DMS153 (cell line): ENCODE measurements at regions not wholly inside any gene's neighbourhood (a gene's known extent, or its start where the extent isn't known, plus 50 kb on each side); places are given as distances from the start of the nearest gene placed in this dataset.
A peak's percentile ranks its signal among the peaks of the same experiment; 100 is the strongest.
"Not testable (repeated sequence)": the region's sequence is repeated elsewhere in the genome, so short reads cannot be mapped to it uniquely, and the experiment has no call there.

Experiments
- DNase-seq: peaks from one replicate; lab custom pipeline; 2025; lab: John Stamatoyannopoulos, UW

DNA sequence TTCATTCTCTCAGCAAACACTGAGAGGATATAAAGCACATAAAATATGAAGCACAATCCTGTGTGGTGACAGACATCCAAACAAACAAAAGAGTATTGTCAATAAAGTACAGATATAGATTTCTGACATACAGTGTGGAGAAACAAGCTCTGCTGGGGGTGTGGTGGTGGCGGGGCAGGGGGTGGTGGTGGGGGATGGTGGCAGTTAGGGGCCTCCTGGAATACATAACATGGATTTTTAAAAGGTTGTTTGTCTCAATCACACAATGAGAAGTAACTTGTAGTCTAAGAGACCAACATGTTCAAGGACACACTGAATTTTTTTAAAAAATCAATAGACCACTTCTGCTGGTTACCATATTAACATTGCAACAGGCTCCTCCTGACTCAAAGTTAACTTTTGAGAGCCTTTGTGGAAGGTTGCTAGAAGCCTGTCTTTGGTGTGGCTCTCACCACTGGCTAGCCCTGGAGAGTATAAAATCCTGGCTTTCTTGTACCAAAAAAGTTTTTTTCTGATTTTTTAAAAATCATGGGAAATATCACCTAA is 1197.4 kb downstream of the SUCLG1 start:
- no peak for DNase-seq

DNA sequence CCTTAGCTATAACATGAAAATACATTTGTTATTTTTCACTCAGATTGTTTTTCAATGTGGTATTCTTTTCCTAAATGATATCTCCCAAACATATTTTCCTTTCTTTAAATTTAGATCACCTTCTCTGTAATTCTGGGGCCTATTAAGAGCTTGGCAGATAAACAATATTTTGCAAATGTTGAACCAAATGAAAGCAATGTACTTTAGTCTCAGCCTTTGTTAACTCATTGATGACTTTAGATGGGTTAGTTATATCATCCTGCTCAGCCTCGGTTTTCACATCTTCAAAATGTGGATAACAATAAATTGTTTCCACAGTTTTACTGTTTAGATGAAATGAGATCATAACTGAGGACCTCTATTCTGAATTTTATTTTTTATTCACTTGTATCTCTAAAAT is 1205.2 kb downstream of the SUCLG1 start:
- DNase-seq = no peak

DNA sequence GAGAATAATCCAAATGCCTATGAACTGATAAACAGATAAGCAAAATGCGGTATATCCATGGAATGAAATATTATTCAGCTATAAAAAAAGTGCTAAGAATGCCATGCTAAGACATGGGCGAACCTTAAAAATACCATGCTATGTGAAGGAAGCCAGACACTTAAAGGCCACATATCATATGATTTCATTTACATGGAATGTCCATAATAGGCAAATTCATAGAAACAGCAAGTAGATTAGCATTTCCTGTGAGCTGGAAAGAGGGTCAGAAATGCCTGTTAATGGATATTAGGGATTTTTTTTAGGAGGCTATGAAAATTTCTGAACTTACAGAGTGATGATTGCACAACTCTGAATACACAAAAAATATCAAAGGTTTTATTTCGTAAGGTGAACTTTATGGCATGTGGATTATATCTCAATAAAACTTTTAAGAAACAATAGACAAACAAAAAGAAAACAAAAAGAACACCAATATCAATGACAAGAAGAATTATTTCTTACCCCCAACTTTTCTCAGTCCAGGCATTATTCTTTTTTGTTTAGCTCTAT is 1207.7 kb downstream of the SUCLG1 start:
- DNase-seq = no peak

DNA sequence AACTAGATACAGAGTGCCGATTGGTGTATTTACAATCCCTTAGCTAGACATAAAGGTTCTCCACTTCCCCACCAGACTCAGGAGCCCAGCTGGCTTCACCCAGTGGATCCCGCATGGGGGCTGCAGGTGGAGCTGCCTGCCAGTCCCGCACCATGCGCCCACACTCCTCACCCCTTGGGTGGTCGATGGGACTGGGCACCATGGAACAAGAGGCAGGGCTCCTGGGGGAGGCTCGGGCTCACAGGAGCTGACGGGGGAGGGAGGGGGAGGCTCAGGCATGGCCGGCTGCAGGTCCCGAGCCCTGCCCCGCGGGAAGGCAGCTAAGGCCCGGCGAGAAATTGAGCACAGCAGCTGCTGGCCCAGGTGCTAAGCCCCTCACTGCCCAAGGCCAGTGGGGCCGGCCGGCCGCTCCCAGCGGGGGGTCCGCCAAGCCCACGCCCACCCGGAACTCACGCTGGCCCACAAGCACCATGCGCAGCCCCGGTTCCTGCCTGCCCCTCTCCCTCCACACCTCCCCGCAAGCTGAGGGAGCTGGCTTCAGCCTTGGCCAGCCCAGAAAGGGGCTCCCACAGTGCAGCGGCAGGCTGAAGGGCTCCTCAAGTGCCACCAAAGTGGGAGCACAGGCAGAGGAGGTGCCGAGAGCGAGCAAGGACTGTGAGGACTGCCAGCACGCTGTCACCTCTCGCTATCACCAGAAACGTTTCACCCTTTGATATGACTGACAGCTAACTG is 1213.1 kb downstream of the SUCLG1 start:
- not testable (repeated sequence) for DNase-seq

DNA sequence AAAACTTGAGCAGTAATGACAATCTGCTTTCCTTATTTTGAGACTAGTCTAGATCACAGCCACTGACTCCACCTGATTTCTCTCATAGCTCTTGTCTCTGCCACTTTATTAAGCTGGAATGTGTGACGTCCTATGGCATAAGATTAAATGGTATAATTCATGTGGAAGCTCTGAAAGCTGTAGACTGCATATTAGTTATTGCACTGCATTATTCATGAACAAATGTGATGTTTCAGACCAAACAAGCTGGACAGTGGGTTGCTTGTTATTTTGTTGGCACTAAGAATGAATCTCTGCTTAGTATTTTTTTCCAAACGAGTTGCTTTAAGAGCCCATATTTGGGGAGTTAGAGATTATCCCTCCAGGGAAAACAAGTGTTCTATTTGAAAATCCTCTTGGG is 1218.5 kb downstream of the SUCLG1 start:
- no peak for DNase-seq

DNA sequence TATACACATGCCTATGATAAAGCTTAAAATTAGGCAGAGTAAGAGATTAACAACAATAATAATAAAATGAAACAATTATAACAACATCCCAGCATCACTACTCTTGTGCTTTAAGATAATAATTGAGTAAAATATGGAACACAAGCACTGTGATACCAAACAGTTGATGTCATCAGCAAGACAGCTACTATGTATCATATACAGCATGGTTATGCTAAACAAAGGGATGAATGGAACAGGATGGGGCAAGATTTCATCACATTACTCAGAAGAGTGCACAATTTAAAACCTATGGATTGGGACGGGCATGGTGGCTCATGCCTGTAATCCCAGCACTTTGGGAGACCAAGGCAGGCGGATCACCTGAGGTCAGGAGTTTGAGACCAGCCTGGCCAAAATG is 1221.0 kb downstream of the SUCLG1 start:
- DNase-seq = no peak

DNA sequence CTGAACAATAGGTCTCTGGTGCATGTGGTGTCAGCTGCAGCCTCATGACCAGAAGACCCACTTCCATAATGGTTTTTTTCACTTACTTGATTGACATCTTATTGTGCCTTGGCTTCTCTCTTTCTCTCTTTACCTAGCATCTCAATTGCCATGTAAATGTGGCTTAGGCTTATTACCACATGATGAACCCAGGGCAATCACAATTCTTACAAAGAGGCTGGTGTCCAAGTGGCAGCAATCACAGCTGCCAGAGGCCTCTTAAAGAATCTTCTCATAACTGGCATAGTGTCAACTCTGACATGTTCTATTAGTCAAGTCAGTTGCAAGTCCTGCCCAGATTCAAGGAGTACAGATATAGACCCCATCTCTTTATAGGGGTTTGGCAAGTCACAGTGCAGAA is 1224.8 kb downstream of the SUCLG1 start:
- DNase-seq = no peak

DNA sequence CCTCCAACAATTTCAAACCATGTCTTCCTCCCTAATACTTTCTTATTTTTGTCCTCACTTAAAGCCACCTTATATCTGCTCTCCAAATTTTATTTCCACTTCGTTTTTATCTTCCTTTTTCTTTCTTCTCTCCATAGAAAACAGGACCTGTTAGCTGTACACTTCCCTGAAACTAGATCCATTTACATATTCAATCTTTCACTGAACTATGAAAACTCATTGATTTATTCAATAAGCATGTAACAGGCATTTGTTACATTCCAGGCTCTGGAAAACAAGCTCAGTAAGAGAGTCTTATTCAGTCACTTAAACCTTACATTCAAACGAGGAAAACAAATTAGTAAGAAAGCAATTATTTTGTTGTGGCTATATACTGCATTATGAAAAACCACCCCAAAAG is 1225.3 kb downstream of the SUCLG1 start:
- no peak for DNase-seq

DNA sequence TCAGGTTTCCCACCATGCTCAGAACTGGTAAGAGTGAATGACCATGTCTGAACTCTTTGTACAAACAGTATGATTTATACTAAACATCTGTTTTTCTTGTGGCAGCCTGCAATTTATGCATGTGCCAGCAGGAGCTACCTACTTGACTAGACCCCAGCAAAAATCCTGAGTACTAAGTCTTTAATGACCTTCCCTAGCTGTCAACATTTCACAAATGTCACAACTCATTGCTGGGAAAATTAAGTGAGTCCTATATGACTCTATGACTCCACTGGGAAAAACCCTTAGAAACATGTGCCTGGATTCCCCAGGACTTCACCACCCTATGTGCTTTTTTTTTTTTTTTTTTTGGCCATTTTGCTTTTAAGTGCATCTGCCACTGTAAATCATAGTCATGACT is 1225.8 kb downstream of the SUCLG1 start:
- no peak for DNase-seq

DNA sequence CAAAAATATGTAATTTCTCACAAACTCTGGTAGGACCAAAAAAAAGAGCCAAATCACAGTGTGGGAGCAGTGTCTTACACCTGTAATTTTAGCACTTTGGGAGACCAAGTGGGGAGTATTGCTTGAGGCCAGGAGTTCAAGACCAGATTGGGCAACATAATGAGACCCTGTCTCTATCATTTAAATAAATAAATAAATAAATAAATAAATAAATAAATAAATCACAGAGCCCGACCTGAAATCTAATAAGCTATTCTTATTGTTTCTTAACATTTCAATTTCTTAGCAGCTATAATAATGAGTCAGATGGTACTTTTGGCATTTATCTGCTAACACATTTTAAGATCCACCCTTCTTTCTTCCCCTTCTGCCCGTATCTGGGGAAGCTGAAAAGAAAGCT is 1229.6 kb downstream of the SUCLG1 start:
- DNase-seq = no peak

DNA sequence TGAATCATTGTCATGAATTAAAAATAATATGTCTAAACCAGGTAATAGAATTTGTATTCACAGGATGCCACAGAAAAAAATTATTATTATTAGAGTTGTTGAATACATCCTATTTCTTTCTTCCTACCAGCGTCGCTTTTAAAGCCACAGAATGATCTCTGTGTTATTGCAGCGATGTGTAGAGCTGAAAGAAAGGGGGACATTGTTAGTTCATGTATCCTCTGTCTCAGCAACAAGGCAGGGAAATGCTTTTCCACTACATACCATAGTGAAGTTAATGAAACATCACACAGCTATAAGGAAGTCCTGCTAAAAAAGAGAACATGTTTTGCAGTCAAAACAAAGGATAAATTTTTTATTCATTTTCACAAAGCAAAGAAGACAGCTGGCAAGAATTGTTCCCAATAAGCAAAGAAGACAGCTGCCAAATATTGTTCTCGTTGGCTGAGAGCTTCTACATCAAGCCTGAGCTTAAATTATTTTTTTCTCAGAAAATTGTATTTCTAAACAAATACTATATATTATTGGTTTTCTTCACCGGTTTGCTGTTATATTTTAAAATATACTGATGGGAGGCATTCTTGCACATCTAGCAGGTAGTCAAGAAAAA is 1234.4 kb downstream of the SUCLG1 start:
- DNase-seq = no peak

DNA sequence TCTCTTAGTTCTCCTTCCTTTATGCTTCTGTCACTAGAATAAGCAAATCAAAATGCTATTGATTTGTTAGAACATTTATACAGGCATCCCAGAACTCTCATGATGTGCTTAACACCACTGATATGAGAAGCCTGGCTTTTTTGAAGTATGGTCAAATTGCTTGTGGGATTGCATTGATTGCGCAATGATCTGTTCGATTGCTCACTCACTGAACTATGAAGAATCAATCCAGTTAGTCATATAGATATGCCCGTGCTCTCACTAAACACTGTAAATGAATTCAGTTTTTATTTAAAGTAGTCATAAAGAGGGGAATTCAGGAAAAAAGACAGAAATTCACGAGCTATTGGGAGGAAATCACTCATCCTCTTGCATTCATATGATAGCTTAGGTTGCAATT is 1237.8 kb downstream of the SUCLG1 start:
- no peak for DNase-seq

DNA sequence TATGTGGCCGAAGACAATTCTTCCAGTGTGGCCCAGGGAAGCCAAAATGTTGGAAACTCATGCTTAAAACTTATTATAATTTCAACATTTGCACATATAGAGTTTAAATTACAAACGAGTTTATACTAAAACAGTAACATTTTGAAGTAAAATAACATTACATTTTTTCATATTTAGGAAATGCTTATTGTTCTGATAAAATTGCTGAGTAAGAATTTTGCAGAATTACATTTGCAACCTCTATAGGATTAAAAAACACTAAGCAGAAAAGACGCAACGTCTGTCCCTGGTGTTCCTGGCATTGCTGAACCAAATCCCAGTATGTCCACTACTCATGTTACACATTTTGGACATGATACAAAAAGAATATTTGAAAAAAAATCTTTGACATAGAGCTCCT is 1241.2 kb downstream of the SUCLG1 start:
- DNase-seq = no peak

DNA sequence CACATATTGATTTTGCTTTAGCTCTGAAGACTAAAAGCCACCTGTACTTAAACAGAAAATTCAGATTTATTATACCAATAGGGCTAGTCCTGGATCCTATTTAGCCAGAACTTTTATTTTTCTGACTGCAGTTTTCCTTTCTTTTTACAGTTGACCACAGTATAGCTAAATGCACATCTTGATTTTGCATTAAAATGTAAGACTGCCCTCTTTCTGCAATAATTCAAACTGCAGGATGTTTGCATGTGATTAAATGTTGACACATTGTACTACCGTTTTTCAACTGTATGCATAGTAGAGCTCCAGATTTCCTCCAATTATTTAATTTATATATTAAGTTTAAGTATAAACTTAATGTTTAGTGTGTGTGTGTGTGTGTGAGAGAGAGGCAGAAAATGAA is 1262.9 kb downstream of the SUCLG1 start:
- DNase-seq = peak; percentile 16

DNA sequence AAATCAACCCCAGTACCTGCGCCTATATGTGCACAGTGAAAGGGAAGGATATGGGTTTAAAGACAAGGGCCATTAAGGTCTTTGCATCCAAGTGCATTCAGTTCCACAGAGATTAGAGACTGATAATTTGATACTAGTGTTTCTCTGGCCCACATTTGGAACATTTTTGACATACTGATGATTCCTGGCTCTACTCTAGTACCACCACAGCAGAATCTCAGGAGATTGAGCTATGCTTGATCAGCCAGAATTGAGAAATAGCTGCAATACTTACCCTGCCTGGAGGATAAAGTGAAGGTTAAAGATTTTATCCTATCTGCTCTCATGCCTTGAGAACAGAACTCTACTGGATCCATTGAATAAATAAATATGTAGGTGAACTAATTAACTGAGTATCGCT is 1267.8 kb downstream of the SUCLG1 start:
- DNase-seq = no peak

DNA sequence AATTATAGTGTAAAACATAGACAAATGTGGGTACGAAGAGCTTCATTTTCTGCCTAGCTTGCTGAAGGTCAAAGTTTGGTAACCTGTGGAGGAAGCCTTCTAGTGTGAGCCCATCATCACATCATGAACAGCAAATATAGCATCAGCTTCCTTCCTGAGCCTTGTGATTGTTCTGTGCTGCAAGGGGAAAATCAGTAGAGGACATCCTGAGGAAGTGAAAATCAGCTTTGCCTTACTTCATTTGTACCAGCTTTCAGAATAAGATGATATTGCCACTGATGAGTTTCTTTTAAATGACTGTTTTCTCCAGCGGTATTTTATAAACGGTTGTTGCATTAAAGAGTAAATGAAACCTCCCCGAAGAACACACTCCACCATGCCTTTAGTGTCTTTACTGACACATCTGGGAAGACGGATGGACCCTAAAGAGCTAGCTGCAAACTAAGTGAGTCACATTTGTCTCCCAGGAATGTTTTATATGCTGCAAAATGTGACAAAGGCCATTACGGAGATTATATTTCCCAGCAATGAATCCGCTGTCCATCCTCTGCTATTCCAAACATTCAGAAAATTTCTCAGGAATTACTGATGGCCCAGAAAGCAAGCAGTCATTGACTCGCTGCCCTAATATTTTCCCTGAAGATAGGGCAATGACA is 1272.8 kb downstream of the SUCLG1 start:
- no peak for DNase-seq

DNA sequence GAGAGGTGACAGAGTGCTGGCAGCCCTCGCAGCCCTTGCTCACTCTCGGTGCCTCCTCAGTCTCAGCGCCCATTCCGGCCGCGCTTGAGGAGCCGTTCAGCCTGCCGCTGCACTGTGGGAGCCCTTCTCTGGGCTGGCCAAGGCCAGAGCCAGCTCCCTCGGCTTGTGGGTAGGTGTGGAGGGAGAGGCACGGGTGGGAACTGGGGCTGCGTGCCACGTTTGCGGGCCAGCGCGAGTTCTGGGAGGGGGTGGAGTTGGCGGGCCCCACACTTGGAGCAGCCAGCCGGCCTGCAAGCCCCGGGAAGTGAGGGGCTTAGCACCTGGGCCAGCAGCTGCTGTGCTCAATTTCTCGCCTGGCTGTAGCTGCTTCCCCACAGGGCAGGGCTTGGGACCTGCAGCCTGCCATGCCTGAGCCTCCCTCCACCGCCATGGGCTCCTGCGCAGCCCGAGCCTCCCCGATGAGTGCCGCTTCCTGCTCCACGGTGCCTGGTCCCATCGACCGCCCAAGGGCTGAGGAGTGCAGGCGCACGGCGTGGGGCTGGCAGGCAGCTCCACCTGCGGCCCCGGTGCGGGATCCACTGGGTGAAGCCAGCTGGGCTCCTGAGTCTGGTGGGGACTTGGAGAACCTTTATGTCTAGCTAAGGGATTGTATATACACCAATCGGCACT is 1278.1 kb downstream of the SUCLG1 start:
- DNase-seq = not testable (repeated sequence)

DNA sequence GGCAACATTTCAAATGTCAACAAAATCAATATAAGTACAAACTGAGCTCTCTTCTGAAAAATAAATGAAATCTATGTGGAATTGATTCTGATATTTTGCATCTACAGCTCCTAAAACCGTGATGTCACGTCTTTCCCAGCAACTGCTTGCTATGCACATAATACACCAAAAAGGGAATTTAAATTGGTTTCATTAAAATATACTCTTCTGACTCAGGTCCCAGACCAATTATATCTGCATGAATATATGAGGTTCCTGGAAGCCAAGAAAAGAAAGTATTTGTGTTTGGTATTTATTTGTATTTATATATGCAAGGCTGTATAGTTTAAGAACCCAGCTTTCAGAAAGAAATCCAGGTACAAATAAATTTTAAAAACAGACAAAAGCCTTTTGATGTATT is 1282.5 kb downstream of the SUCLG1 start:
- no peak for DNase-seq

DNA sequence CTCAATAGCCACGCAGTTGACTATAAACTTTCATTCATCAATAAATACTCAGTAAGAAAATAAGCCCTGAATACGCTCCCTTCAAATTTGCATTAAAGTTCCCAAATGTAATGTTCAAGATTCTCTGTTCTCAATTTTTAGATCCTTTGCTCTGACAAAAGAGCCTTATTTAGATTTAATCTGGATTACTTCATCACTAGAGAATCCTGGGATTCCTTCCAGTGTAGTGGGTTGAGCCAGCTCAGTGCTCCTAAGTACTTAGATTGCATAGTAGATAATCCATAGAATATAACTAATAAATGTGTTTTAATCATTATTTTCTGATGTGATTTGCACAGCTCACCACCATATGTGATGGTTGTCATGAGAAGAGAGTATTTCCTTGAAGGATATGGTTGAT is 1286.2 kb downstream of the SUCLG1 start:
- DNase-seq = no peak

DNA sequence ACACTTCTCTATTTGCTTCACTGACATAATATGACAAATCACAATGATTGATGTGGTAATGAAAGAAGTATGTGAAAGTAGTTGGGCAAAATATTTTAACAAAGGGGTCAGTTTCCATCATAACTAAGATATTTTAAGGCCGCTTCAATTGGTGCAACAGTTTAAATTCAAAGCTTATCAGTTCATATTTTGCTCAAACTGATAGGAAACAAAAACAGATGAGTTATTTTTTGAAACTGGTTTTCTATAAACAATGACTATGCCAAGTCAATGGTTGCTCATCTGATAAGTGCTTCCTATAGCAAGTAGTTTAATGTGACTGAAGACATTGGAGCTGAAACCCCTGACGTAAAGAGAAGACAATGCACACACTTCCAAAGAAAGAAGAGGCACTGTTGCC is 1290.7 kb downstream of the SUCLG1 start:
- no peak for DNase-seq

DNA sequence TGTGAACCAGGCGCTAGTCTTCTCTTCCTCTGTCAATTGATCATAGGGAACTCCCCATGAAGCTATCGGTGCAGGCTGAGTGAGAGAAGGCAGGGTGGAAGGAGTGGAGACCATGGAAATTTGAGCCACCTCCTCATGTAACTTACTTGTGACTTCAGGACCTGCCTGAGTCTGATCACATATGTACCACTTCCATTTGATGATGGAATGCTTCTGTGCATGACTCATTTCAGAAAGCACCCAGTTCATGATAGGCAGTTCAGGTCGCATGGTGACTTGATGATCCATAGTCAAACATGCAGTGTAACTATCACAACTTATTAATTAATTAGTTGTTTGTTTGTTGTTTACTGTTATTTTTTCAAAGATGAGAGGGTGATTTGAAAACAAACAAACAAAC is 1296.7 kb downstream of the SUCLG1 start:
- no peak for DNase-seq

DNA sequence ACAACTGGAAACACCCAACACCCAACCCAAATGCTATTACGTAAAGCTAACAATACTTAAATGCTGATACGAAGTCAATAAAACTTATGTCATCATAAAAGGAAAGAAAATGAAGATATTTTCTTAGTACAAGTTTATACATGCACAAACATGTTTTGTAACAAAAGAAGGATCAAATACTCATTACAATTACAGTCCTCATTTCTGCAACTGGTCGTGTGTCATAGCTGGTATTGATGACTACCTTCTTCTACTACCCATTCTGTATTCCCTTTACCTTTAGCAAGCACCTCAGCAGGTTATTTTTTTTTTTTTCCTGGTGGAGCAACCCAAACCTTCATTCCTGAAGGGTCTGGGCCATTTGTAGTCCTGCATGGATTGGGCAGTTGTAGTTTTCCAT is 1298.5 kb downstream of the SUCLG1 start:
- DNase-seq = no peak
